NCI-H2196 treated with DMSO at 0.1 percent for 48 hours (cell line): ENCODE measurements at regions not wholly inside any gene's neighbourhood (a gene's known extent, or its start where the extent isn't known, plus 50 kb on each side); places are given as distances from the start of the nearest gene placed in this dataset.

Experiments
- DNase-seq: peaks from one replicate; lab custom pipeline; 2025; ENCODE audit not compliant: unreplicated experiment; lab: John Stamatoyannopoulos, UW

GRCh38 chr12:75844049-75844770, 187.4 kb downstream of the PHLDA1 start:
- DNase-seq = no peak

- DNase-seq = peak; percentile 17
These were observed 189.5 kb downstream of the PHLDA1 start for GRCh38 chr12:75842090-75842489.

- no peak for DNase-seq
These were observed 190.6 kb downstream of the PHLDA1 start for GRCh38 chr12:75840994-75841355.

GRCh38 chr12:75838309-75838708, 193.3 kb downstream of the PHLDA1 start:
- DNase-seq = no peak

GRCh38 chr12:75837700-75838099, 193.9 kb downstream of the PHLDA1 start:
- DNase-seq = no peak

GRCh38 chr12:75836533-75836932, 195.0 kb downstream of the PHLDA1 start:
- peak; percentile 35 for DNase-seq

GRCh38 chr12:75834591-75834990, 197.0 kb downstream of the PHLDA1 start:
- no peak for DNase-seq

GRCh38 chr12:75833268-75833667, 198.3 kb downstream of the PHLDA1 start:
- no peak for DNase-seq

GRCh38 chr12:75831402-75831801, 200.2 kb downstream of the PHLDA1 start:
- DNase-seq = no peak

GRCh38 chr12:75827061-75827460, 204.5 kb downstream of the PHLDA1 start:
- no peak for DNase-seq

- DNase-seq = no peak
These were observed 205.9 kb downstream of the PHLDA1 start for GRCh38 chr12:75825686-75826085.

- no peak for DNase-seq
These were observed 208.1 kb downstream of the PHLDA1 start for GRCh38 chr12:75823475-75823874.

- no peak for DNase-seq
These were observed 209.2 kb downstream of the PHLDA1 start for GRCh38 chr12:75822416-75822815.

- no peak for DNase-seq
These were observed 210.6 kb downstream of the PHLDA1 start for GRCh38 chr12:75820848-75821578.

- no peak for DNase-seq
These were observed 211.5 kb downstream of the PHLDA1 start for GRCh38 chr12:75820071-75820470.

- no peak for DNase-seq
These were observed 212.1 kb downstream of the PHLDA1 start for GRCh38 chr12:75819512-75819911.

GRCh38 chr12:75818863-75819262, 212.7 kb downstream of the PHLDA1 start:
- no peak for DNase-seq

- DNase-seq = no peak
These were observed 214.7 kb downstream of the PHLDA1 start for GRCh38 chr12:75816897-75817296.

- no peak for DNase-seq
These were observed 215.8 kb downstream of the PHLDA1 start for GRCh38 chr12:75815756-75816155.

GRCh38 chr12:75814851-75815754, 216.5 kb downstream of the PHLDA1 start:
- peak; percentile 9 for DNase-seq

GRCh38 chr12:75813072-75813471, 218.5 kb downstream of the PHLDA1 start:
- peak; percentile 55 for DNase-seq
